Choroid plexus epithelial cell (primary cell): ENCODE measurements at regions not wholly inside any gene's neighbourhood (a gene's known extent, or its start where the extent isn't known, plus 50 kb on each side); places are given as distances from the start of the nearest gene placed in this dataset.

ENCODE experiments used
- DNase-seq: peaks from one replicate; pipeline ENCODE4 v3.0.0-alpha.2; 2010; ENCODE audit warnings: low read depth
- H3K4me3 ChIP-seq: 2 replicates; pipeline ENCODE4 v1.5.1; 2011; ENCODE audit warnings: low read depth, mild to moderate bottlenecking, control low read depth, low read length, moderate library complexity
- TF ChIP-seq, protein P1 (sequence below): conservative IDR thresholded peaks from 2 replicates; pipeline ENCODE4 v1.5.1; 2011; ENCODE audit warnings: low read depth, mild to moderate bottlenecking, control low read depth, inconsistent platforms, low read length, moderate library complexity

GRCh38 chr17:14417336-14417735, 116.5 kb downstream of the HS3ST3B1 start:
- no peak for DNase-seq
- no peak overlapping the region for H3K4me3 ChIP-seq
- TF ChIP-seq, protein P1, sequence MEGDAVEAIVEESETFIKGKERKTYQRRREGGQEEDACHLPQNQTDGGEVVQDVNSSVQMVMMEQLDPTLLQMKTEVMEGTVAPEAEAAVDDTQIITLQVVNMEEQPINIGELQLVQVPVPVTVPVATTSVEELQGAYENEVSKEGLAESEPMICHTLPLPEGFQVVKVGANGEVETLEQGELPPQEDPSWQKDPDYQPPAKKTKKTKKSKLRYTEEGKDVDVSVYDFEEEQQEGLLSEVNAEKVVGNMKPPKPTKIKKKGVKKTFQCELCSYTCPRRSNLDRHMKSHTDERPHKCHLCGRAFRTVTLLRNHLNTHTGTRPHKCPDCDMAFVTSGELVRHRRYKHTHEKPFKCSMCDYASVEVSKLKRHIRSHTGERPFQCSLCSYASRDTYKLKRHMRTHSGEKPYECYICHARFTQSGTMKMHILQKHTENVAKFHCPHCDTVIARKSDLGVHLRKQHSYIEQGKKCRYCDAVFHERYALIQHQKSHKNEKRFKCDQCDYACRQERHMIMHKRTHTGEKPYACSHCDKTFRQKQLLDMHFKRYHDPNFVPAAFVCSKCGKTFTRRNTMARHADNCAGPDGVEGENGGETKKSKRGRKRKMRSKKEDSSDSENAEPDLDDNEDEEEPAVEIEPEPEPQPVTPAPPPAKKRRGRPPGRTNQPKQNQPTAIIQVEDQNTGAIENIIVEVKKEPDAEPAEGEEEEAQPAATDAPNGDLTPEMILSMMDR = no peak

GRCh38 chr17:14409292-14409691, 108.4 kb downstream of the HS3ST3B1 start:
- DNase-seq = no peak
- TF ChIP-seq, protein P1 = no peak
- no peak overlapping the region for H3K4me3 ChIP-seq

DNA sequence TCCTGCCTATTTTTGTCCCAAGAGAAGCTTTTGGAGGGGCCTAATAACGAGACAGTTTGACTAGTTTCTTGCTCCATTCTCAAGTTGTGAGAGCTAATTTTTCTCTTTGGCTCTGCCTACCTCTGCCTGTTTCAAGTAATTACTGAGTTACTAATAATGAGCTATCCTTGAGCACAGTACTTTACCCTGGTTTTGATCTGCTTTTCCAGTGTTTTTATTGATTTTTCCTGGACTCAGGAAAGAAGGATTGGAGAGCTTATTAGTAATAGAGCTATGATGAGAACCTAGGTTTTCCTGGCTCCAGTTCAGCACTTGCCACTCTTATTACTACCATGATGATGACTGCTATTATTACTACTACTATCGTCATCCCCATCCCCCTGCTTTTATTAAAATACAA, 106.7 kb downstream of the HS3ST3B1 start:
- no peak overlapping the region for H3K4me3 ChIP-seq
- DNase-seq = no peak
- TF ChIP-seq, protein P1 = no peak

GRCh38 chr17:14405189-14405588, 104.3 kb downstream of the HS3ST3B1 start:
- no peak overlapping the region for H3K4me3 ChIP-seq
- TF ChIP-seq, protein P1 = no peak
- no peak for DNase-seq
